Peyer's patch (tissue), 4 donors: ENCODE measurements at regions not wholly inside any gene's neighbourhood (a gene's known extent, or its start where the extent isn't known, plus 50 kb on each side); places are given as distances from the start of the nearest gene placed in this dataset.

Experiments used
- CTCF ChIP-seq, 6 experiments: fragments of 450-650 bp in 4 of 6; fragments of 200-600 bp in 2 of 6; sonication (generic) in 1 of 6; IDR thresholded peaks; one replicate each; pipeline ENCODE4 v1.5.1; 2017 to 2019; ENCODE audit warnings: antibody characterized with exemption in 6 of 6, mild to moderate bottlenecking in 3 of 6, moderate library complexity in 1 of 6
- POLR2A ChIP-seq, 2 donors: fragments of 450-650 bp; IDR thresholded peaks; one replicate each; pipeline ENCODE4 v1.5.1; 2017; ENCODE audit warnings: antibody characterized with exemption in 2 of 2, mild to moderate bottlenecking in 2 of 2, moderate library complexity in 2 of 2

GRCh38 chr2:41686156-41686555 lies 361.7 kb upstream of the PKDCC start:
- TF ChIP-seq CTCF (IDR thresholded peaks at IDR 0.05) (no peak), POLR2A (IDR thresholded peaks at IDR 0.05) (no peak)
